Breast epithelium (tissue), 4 donors: ENCODE measurements at regions not wholly inside any gene's neighbourhood (a gene's known extent, or its start where the extent isn't known, plus 50 kb on each side); places are given as distances from the start of the nearest gene placed in this dataset.

ENCODE experiments used
- DNase-seq, 2 donors: peaks; one replicate each; pipeline ENCODE4 v3.0.0-alpha.2; 2019; ENCODE audit warnings: low spot score in 2 of 2
- H3K27ac ChIP-seq, 2 donors: fragments of 200-600 bp; sonication (generic) in 1 of 2; one replicate each; pipeline ENCODE4 v1.5.1; 2016 to 2019; ENCODE audit warnings: mild to moderate bottlenecking in 1 of 2
- H3K27me3 ChIP-seq, 2 donors: fragments of 200-600 bp; sonication (generic) in 1 of 2; one replicate each; pipeline versions ENCODE4 v1.5.1 to v1.6.0; 2017 to 2019; ENCODE audit warnings: control low read depth in 1 of 2, mild to moderate bottlenecking in 1 of 2
- H3K36me3 ChIP-seq: fragments of 200-600 bp; one replicate; pipeline ENCODE4 v1.5.1; 2019
- H3K4me1 ChIP-seq, 2 donors: fragments of 200-600 bp; sonication (generic); one replicate each; pipeline ENCODE4 v1.5.1; 2016 to 2019; ENCODE audit warnings: control low read depth in 1 of 2
- H3K4me3 ChIP-seq, 3 donors: fragments of 200-600 bp; sonication (generic); 1 replicate in 2 of 3; 2 replicates in 1 of 3; pipeline ENCODE4 v1.5.1; 2016 to 2019; ENCODE audit warnings: mild to moderate bottlenecking in 3 of 3, moderate library complexity in 2 of 3
- H3K9me3 ChIP-seq, 2 donors: fragments of 200-600 bp; sonication (generic) in 1 of 2; one replicate each; pipeline ENCODE4 v1.5.1; 2016 to 2019; ENCODE audit warnings: control low read depth in 1 of 2
- CTCF ChIP-seq, 3 donors: fragments of 450-650 bp; IDR thresholded peaks; one replicate each; pipeline ENCODE4 v1.5.1; 2016 to 2017; ENCODE audit warnings: antibody characterized with exemption in 3 of 3, mild to moderate bottlenecking in 3 of 3, moderate library complexity in 3 of 3
- POLR2A ChIP-seq: fragments of 450-650 bp; IDR thresholded peaks from one replicate; pipeline ENCODE4 v1.6.1; 2016; ENCODE audit warnings: antibody characterized with exemption, mild to moderate bottlenecking, moderate library complexity
- POLR2AphosphoS5 ChIP-seq, 3 donors: sonication (generic); formaldehyde crosslinking; IDR thresholded peaks; one replicate each; pipeline ENCODE4 v1.6.1; 2017; ENCODE audit warnings: antibody characterized with exemption in 3 of 3
- intact Hi-C: fragments of 100-400 bp; cut with DNase I; formaldehyde crosslinking; loops from one replicate; pipeline ENCODE4 v1.15.1; 2023; ENCODE audit warnings: low total_unique reads

- intact Hi-C loops, result no loop called here
- Histone ChIP-seq H3K27ac (no peak overlapping the region), H3K36me3 (no peaks in the 10 kb centered on the region), H3K4me1 (no peaks in the 10 kb centered on the region), H3K4me3 (no peak overlapping the region), H3K27me3 (no peaks in the 10 kb centered on the region), H3K9me3 (peaks cover 8 to 18% of the 10 kb centered on the region in 2 donors)
- no peak for DNase-seq
- TF ChIP-seq CTCF (IDR thresholded peaks at IDR 0.05), result no peak
- no peak for TF ChIP-seq POLR2A
- no peak for TF ChIP-seq POLR2AphosphoS5 (IDR thresholded peaks at IDR 0.05)
Observed at GRCh38 chr10:29171717-29172116, 117.2 kb upstream of the LYZL1 start.

GRCh38 chr10:29174389-29174788, 114.5 kb upstream of the LYZL1 start:
- H3K27ac ChIP-seq, result no peak overlapping the region
- DNase-seq, result no peak
- no peaks in the 10 kb centered on the region for H3K27me3 ChIP-seq
- no peak overlapping the region for H3K4me3 ChIP-seq
- H3K36me3 ChIP-seq, result no peaks in the 10 kb centered on the region
- TF ChIP-seq POLR2A (no peak), CTCF (IDR thresholded peaks at IDR 0.05) (no peak), POLR2AphosphoS5 (IDR thresholded peaks at IDR 0.05) (no peak)
- peaks cover 8 to 14% of the 10 kb centered on the region in 2 donors for H3K9me3 ChIP-seq
- intact Hi-C loops, result no loop called here
- no peaks in the 10 kb centered on the region for H3K4me1 ChIP-seq

GRCh38 chr10:29176845-29177832, 111.7 kb upstream of the LYZL1 start:
- DNase-seq, result no peak
- TF ChIP-seq POLR2AphosphoS5 (IDR thresholded peaks at IDR 0.05), result no peak
- no peak for TF ChIP-seq CTCF (IDR thresholded peaks at IDR 0.05)
- TF ChIP-seq POLR2A, result no peak
- Histone ChIP-seq H3K9me3 (peaks cover 0 to 4% of the 10 kb centered on the region in 2 donors), H3K4me1 (no peaks in the 10 kb centered on the region), H3K27me3 (no peaks in the 10 kb centered on the region), H3K4me3 (no peak overlapping the region), H3K36me3 (no peaks in the 10 kb centered on the region), H3K27ac (no peak overlapping the region)
- intact Hi-C loops, result no loop called here

DNA sequence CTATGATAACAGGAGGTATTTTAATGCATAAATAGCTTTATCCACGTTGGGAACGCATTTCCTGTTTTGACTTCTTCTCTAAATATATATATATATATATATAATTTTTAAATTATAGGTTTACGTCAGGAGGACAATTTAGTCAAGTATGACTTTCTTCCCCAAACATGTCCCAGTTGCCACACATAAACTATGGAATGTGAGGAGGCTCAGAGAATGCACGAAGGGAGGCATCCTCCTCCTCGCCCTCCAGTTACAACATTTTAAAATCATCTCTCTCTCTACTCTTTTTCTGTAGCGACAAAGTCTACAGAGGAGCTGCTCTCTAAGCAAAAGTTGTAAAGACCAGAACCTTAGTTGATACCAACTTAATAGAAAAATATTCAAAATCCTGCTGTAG, 106.9 kb upstream of the LYZL1 start:
- no peaks in the 10 kb centered on the region for H3K36me3 ChIP-seq
- no peak for DNase-seq
- H3K27me3 ChIP-seq, result no peaks in the 10 kb centered on the region
- intact Hi-C loops, result no loop called here
- H3K4me3 ChIP-seq, result no peak overlapping the region
- no peak overlapping the region for H3K27ac ChIP-seq
- no peaks in the 10 kb centered on the region for H3K9me3 ChIP-seq
- H3K4me1 ChIP-seq, result no peaks in the 10 kb centered on the region
- TF ChIP-seq POLR2AphosphoS5 (IDR thresholded peaks at IDR 0.05) (no peak), CTCF (IDR thresholded peaks at IDR 0.05) (no peak), POLR2A (no peak)

- DNase-seq, result no peak
- no peaks in the 10 kb centered on the region for H3K36me3 ChIP-seq
- H3K27ac ChIP-seq, result no peak overlapping the region
- no peaks in the 10 kb centered on the region for H3K9me3 ChIP-seq
- H3K4me3 ChIP-seq, result no peak overlapping the region
- H3K27me3 ChIP-seq, result no peaks in the 10 kb centered on the region
- no peaks in the 10 kb centered on the region for H3K4me1 ChIP-seq
- intact Hi-C loops, result no loop called here
- no peak for TF ChIP-seq POLR2A
- TF ChIP-seq POLR2AphosphoS5 (IDR thresholded peaks at IDR 0.05), result no peak
- TF ChIP-seq CTCF (IDR thresholded peaks at IDR 0.05), result no peak
Observed at GRCh38 chr10:29183301-29183945, 105.4 kb upstream of the LYZL1 start.
